GM10266 (cell line): ENCODE measurements at regions not wholly inside any gene's neighbourhood (a gene's known extent, or its start where the extent isn't known, plus 50 kb on each side); places are given as distances from the start of the nearest gene placed in this dataset.
A peak's percentile ranks its signal among the peaks of the same experiment; 100 is the strongest.
"Not testable (repeated sequence)": the region's sequence is repeated elsewhere in the genome, so short reads cannot be mapped to it uniquely, and the experiment has no call there.

Source experiments
- DNase-seq: peaks from one replicate; pipeline ENCODE4 v3.0.0; 2012; ENCODE audit errors: extremely low spot score
- CTCF ChIP-seq: IDR thresholded peaks from 2 replicates; pipeline ENCODE4 v1.5.1; 2012; ENCODE audit warnings: mild to moderate bottlenecking, low read depth; ENCODE audit not compliant: control insufficient read depth, insufficient read depth; ENCODE audit errors: missing control alignments

DNA sequence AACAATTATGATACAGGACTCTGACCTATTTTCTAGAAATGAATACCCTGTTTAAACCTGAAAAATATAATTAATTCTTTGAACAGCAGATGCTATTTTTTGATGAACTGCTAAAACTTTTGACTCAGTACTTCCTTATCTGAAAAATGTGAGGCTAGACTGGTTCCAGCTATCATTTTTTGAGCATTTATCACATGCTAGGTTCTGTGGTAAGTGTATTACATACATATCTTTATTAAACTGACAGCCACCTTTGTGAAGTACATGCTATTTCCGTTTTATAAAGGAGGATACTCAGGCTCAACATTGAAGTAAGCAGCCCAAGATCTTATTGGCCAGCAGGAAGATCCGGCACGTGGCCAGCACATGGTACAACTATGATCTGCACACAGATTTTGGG is 459.8 kb upstream of the SEL1L start:
- no peak for DNase-seq
- no peak for TF ChIP-seq CTCF

- no peak for DNase-seq
- TF ChIP-seq CTCF, result no peak
These were observed 469.8 kb upstream of the SEL1L start for GRCh38 chr14:82003426-82003825.

- DNase-seq, result no peak
- peak; percentile 20 for TF ChIP-seq CTCF
These were observed 475.4 kb upstream of the SEL1L start for GRCh38 chr14:82009076-82009475.

GRCh38 chr14:82009993-82010392 is 476.3 kb upstream of the SEL1L start:
- no peak for TF ChIP-seq CTCF
- no peak for DNase-seq

DNA sequence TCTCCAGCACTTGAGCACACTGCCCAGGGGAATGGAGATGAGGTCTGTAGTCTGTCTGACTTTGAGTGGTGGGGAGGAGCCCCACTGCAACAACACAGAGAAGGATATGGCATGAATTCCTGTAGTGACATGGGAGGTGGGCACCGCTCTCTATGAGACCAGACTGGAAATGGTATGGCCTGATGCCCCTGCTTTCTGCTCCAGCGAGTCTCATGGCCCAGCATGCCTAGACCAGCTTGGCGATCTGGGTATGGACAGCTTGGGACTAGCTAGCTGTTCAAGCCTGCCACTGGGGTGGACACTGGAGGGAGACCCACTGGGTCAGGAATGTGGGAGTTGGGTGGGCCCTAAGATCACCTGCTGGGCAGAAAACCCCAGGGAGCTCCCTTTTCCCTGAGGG is 477.8 kb upstream of the SEL1L start:
- no peak for DNase-seq
- TF ChIP-seq CTCF, result no peak

DNA sequence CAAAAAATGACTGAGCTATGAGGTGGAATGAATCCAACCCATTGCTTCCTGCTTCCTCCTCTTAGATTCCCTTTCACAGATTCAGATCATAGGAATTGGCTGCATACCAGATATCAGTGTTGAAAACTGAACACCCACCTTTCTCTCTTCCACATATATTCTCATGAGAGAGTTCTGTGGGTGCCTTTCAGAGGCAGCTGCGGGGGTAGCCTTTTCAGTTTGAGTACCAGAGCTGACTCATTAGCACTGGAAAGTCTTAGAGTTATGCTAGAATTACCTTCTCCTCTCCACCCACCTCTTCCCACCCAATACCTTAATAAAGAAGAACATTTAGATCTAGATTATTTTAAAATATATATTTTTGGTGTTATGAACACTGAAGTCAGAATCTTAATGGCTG is 495.4 kb upstream of the SEL1L start:
- DNase-seq, result peak; percentile 8

GRCh38 chr14:82035397-82035796 is 501.7 kb upstream of the SEL1L start:
- DNase-seq, result no peak
- no peak for TF ChIP-seq CTCF

More for the DNA sequence above, 495.4 kb upstream of the SEL1L start:
- TF ChIP-seq CTCF, result no peak

DNA sequence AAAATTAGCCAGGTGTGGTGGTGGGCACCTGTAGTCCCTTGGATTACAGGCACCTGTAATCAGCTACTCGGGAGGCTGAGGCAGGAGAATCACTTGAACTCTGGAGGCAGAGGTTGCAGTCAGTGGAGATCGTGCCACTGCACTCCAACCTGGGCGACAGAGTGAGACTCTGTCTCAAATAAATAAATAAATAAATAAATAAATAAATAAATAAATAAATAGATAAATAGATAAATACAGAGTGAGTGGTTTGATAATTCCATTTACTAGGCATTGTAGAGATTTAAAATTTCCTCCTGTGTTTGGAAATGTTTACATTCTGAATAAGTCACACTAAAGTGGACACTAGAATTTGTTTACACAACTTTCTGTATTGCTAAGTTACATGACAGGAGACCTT is 504.4 kb upstream of the SEL1L start:
- not testable (repeated sequence) for DNase-seq
